GM19099 (cell line): ENCODE measurements at regions not wholly inside any gene's neighbourhood (a gene's known extent, or its start where the extent isn't known, plus 50 kb on each side); places are given as distances from the start of the nearest gene placed in this dataset.

Source experiments
- POLR2A ChIP-seq: IDR thresholded peaks from 3 replicates; pipeline ENCODE4 v1.6.1; 2011; ENCODE audit warnings: low read depth; ENCODE audit not compliant: insufficient read length; ENCODE audit errors: extremely low read depth

- TF ChIP-seq POLR2A, result no peak
Observed at GRCh38 chrX:39972340-39972739, 125.4 kb downstream of the BCOR start.

GRCh38 chrX:39973810-39974209, 123.9 kb downstream of the BCOR start:
- TF ChIP-seq POLR2A, result no peak

GRCh38 chrX:39974270-39974669, 123.5 kb downstream of the BCOR start:
- no peak for TF ChIP-seq POLR2A

GRCh38 chrX:39975101-39975925, 122.4 kb downstream of the BCOR start:
- TF ChIP-seq POLR2A, result no peak

- TF ChIP-seq POLR2A, result no peak
Observed at GRCh38 chrX:39981946-39982345, 115.8 kb downstream of the BCOR start.

GRCh38 chrX:39982948-39983347, 114.8 kb downstream of the BCOR start:
- TF ChIP-seq POLR2A, result no peak

- TF ChIP-seq POLR2A, result no peak
Observed at GRCh38 chrX:39983715-39984114, 114.0 kb downstream of the BCOR start.

- no peak for TF ChIP-seq POLR2A
Observed at GRCh38 chrX:39984191-39984956, 113.4 kb downstream of the BCOR start.

GRCh38 chrX:39985071-39985470, 112.7 kb downstream of the BCOR start:
- no peak for TF ChIP-seq POLR2A

GRCh38 chrX:39985551-39985950, 112.2 kb downstream of the BCOR start:
- TF ChIP-seq POLR2A, result no peak

- no peak for TF ChIP-seq POLR2A
Observed at GRCh38 chrX:39988496-39988895, 109.3 kb downstream of the BCOR start.

- TF ChIP-seq POLR2A, result no peak
Observed at GRCh38 chrX:39990388-39990787, 107.4 kb downstream of the BCOR start.

GRCh38 chrX:39992300-39992699, 105.5 kb downstream of the BCOR start:
- no peak for TF ChIP-seq POLR2A

- no peak for TF ChIP-seq POLR2A
Observed at GRCh38 chrX:39995457-39995856, 102.3 kb downstream of the BCOR start.

GRCh38 chrX:39996536-39996935, 101.2 kb downstream of the BCOR start:
- no peak for TF ChIP-seq POLR2A
